H1 (cell line): ENCODE measurements at regions not wholly inside any gene's neighbourhood (a gene's known extent, or its start where the extent isn't known, plus 50 kb on each side); places are given as distances from the start of the nearest gene placed in this dataset.

ENCODE experiments used
- CTCF ChIA-PET: fragments of 300-600 bp; sonication (Branson Sonifier 250); formaldehyde crosslinking; loops from one replicate; lab custom pipeline; 2021; ENCODE audit not compliant: partially characterized antibody; lab: Charles Lee
- POLR2A ChIA-PET: fragments of 300-600 bp; sonication (Branson Sonifier 250); formaldehyde crosslinking; loops from one replicate; lab custom pipeline; 2021; ENCODE audit warnings: inconsistent platforms; ENCODE audit not compliant: partially characterized antibody; lab: Charles Lee
- DNase-seq, 2 experiments: peaks; one replicate each; pipeline versions ENCODE4 v3.0.0 to v3.0.0-alpha.2; 2010 to 2022; ENCODE audit warnings: low spot score in 2 of 2, low read depth in 1 of 2, mixed read lengths in 1 of 2
- FAIRE-seq: peaks from 2 replicates; lab custom pipeline; 2011; peaks lifted over from hg19 to GRCh38; lab: Jason Lieb, UNC
- H2AFZ ChIP-seq: 2 replicates; pipeline ENCODE4 v1.8.1; 2012; ENCODE audit warnings: low read length, inconsistent platforms
- H2AK5ac ChIP-seq: 2 replicates; pipeline ENCODE4 v1.6.1; 2013; ENCODE audit warnings: low read depth, low read length
- H2BK120ac ChIP-seq: replicated peaks from 2 replicates; pipeline ENCODE3; 2013; ENCODE audit warnings: low read depth, low read length, inconsistent platforms
- H2BK12ac ChIP-seq: 2 replicates; pipeline ENCODE4 v1.6.1; 2013; ENCODE audit warnings: low read depth, low read length
- H2BK15ac ChIP-seq: 2 replicates; pipeline ENCODE4 v1.6.1; 2013; ENCODE audit warnings: low read length
- H2BK20ac ChIP-seq: 2 replicates; pipeline ENCODE4 v1.6.1; 2013; ENCODE audit warnings: low read length
- H2BK5ac ChIP-seq: 2 replicates; pipeline ENCODE4 v1.6.1; 2013; ENCODE audit warnings: low read depth, low read length
- H3K14ac ChIP-seq: 2 replicates; pipeline ENCODE4 v1.6.1; 2013; ENCODE audit warnings: inconsistent platforms; ENCODE audit not compliant: insufficient read length
- H3K18ac ChIP-seq: 2 replicates; pipeline ENCODE4 v1.6.1; 2013; ENCODE audit warnings: low read length; ENCODE audit errors: extremely low read depth
- H3K23ac ChIP-seq: 2 replicates; pipeline ENCODE4 v1.6.1; 2013; ENCODE audit warnings: inconsistent platforms; ENCODE audit not compliant: insufficient read length
- H3K23me2 ChIP-seq: 2 replicates; pipeline ENCODE4 v1.6.1; 2013; ENCODE audit warnings: low read depth, low read length
- H3K27ac ChIP-seq: 2 replicates; pipeline ENCODE4 v1.6.1; 2011; ENCODE audit warnings: low read depth, low read length, inconsistent platforms
- H3K27me3 ChIP-seq, 4 experiments: replicated peaks in 1 of 4; 1 replicate in 1 of 4; 2 replicates in 3 of 4; pipeline versions ENCODE4 v1.6.1 to v1.8.1; 2011 to 2013; ENCODE audit warnings: low read length in 3 of 4, mild to moderate bottlenecking in 3 of 4, inconsistent platforms in 2 of 4, mixed read lengths in 2 of 4, moderate library complexity in 1 of 4; ENCODE audit not compliant: control insufficient read depth in 3 of 4, insufficient read depth in 3 of 4; ENCODE audit errors: extremely low read depth in 1 of 4
- H3K36me3 ChIP-seq, 4 experiments: 2 replicates each; pipeline versions ENCODE4 v1.6.1 to v1.8.1; 2011 to 2013; ENCODE audit warnings: mild to moderate bottlenecking in 4 of 4, low read length in 3 of 4, moderate library complexity in 2 of 4, control low read depth in 1 of 4, inconsistent platforms in 1 of 4; ENCODE audit not compliant: insufficient read depth in 4 of 4, control insufficient read depth in 2 of 4
- H3K4ac ChIP-seq: replicated peaks from 2 replicates; pipeline ENCODE3; 2013; ENCODE audit warnings: low read length, low read depth, mixed read lengths, inconsistent platforms; ENCODE audit not compliant: insufficient read length
- H3K4me1 ChIP-seq, 4 experiments: replicated peaks in 1 of 4; 1 replicate in 1 of 4; 2 replicates in 3 of 4; pipeline versions ENCODE4 v1.6.1 to v1.8.1; 2011 to 2013; ENCODE audit warnings: low read length in 3 of 4, inconsistent platforms in 2 of 4, mixed read lengths in 1 of 4; ENCODE audit not compliant: insufficient read depth in 4 of 4, control insufficient read depth in 3 of 4
- H3K4me2 ChIP-seq, 2 experiments: 2 replicates each; pipeline versions ENCODE4 v1.6.1 to v1.8.1; 2011 to 2013; ENCODE audit warnings: low read depth in 2 of 2, low read length in 2 of 2, control low read depth in 1 of 2, inconsistent platforms in 1 of 2, mild to moderate bottlenecking in 1 of 2; ENCODE audit not compliant: insufficient read depth in 1 of 2
- H3K4me3 ChIP-seq, 4 experiments: fragments of 200-600, 300-600 bp in 1 of 4; sonication (generic), shearing (Covaris generic), sonication (Bioruptor Twin) in 1 of 4; 2 replicates each; pipeline versions ENCODE4 v1.5.1 to v1.8.1; 2011 to 2016; ENCODE audit warnings: low read length in 4 of 4, low read depth in 3 of 4, control low read depth in 2 of 4, inconsistent platforms in 2 of 4, mild to moderate bottlenecking in 2 of 4, mixed read lengths in 1 of 4, moderate library complexity in 1 of 4; ENCODE audit not compliant: insufficient read depth in 2 of 4; ENCODE audit errors: extremely low read depth in 1 of 4
- H3K56ac ChIP-seq: replicated peaks from 2 replicates; pipeline ENCODE3; 2013; ENCODE audit warnings: low read depth, mild to moderate bottlenecking, mixed read lengths, low read length, inconsistent platforms; ENCODE audit not compliant: insufficient read length
- H3K79me1 ChIP-seq: 2 replicates; pipeline ENCODE4 v1.6.1; 2013; ENCODE audit warnings: low read depth, low read length, control low read depth
- H3K79me2 ChIP-seq, 2 experiments: 2 replicates each; pipeline versions ENCODE4 v1.6.1 to v1.8.1; 2012 to 2013; ENCODE audit warnings: low read length in 2 of 2, mild to moderate bottlenecking in 2 of 2, inconsistent platforms in 1 of 2; ENCODE audit not compliant: insufficient read depth in 2 of 2, control insufficient read depth in 1 of 2
- H3K9ac ChIP-seq, 4 experiments: replicated peaks in 1 of 4; 1 replicate in 1 of 4; 2 replicates in 3 of 4; pipeline versions ENCODE4 v1.6.1 to v1.8.1; 2011 to 2013; ENCODE audit warnings: low read depth in 3 of 4, low read length in 3 of 4, control low read depth in 2 of 4, mild to moderate bottlenecking in 2 of 4, moderate library complexity in 2 of 4, inconsistent platforms in 1 of 4; ENCODE audit errors: extremely low read depth in 1 of 4
- H3K9me3 ChIP-seq, 2 experiments: 2 replicates each; pipeline versions ENCODE4 v1.6.1 to v1.8.1; 2012 to 2013; ENCODE audit warnings: mild to moderate bottlenecking in 2 of 2, moderate library complexity in 2 of 2, control low read depth in 1 of 2, inconsistent platforms in 1 of 2, low read depth in 1 of 2, low read length in 1 of 2, mixed read lengths in 1 of 2; ENCODE audit not compliant: insufficient read depth in 2 of 2
- H4K20me1 ChIP-seq, 2 experiments: replicated peaks in 1 of 2; 2 replicates each; pipeline versions ENCODE3 to v1.8.1; 2011 to 2013; ENCODE audit warnings: inconsistent platforms in 2 of 2, low read length in 2 of 2, mild to moderate bottlenecking in 1 of 2; ENCODE audit not compliant: insufficient read depth in 2 of 2, control insufficient read depth in 1 of 2
- H4K5ac ChIP-seq: 2 replicates; pipeline ENCODE4 v1.6.1; 2013; ENCODE audit warnings: low read length, low read depth, mixed read lengths, inconsistent platforms; ENCODE audit not compliant: insufficient read length
- H4K8ac ChIP-seq: 2 replicates; pipeline ENCODE4 v1.8.0; 2013; ENCODE audit warnings: mild to moderate bottlenecking, moderate library complexity, low read length, inconsistent platforms; ENCODE audit not compliant: insufficient read depth; ENCODE audit errors: extremely low read depth
- H4K91ac ChIP-seq: replicated peaks from 2 replicates; pipeline ENCODE3; 2013; ENCODE audit warnings: low read length, mixed read lengths, inconsistent platforms; ENCODE audit not compliant: insufficient read length
- ATF2 ChIP-seq: IDR thresholded peaks from 2 replicates; pipeline ENCODE4 v1.6.1; 2012; ENCODE audit warnings: low read length, inconsistent platforms
- CREB1 ChIP-seq: IDR thresholded peaks from 2 replicates; pipeline ENCODE4 v1.6.1; 2012; ENCODE audit warnings: inconsistent platforms
- CTBP2 ChIP-seq: IDR thresholded peaks from 2 replicates; pipeline ENCODE4 v1.7.0; 2011; ENCODE audit warnings: borderline replicate concordance, mild to moderate bottlenecking, moderate library complexity, mixed read lengths, low read length; ENCODE audit not compliant: insufficient read depth, insufficient read length
- EP300 ChIP-seq, 2 experiments: IDR thresholded peaks; 1 replicate in 1 of 2; 2 replicates in 1 of 2; pipeline ENCODE4 v1.6.1; 2011 to 2012; ENCODE audit warnings: low read depth in 2 of 2, low read length in 2 of 2, mild to moderate bottlenecking in 2 of 2, borderline replicate concordance in 1 of 2, inconsistent platforms in 1 of 2, moderate library complexity in 1 of 2
- EZH2 ChIP-seq: fragments of 200-600 bp; sonication (generic); IDR thresholded peaks from 2 replicates; pipeline ENCODE4 v1.7.1; 2012; ENCODE audit warnings: low read depth, mild to moderate bottlenecking, moderate library complexity, low read length, inconsistent platforms; ENCODE audit not compliant: severe bottlenecking
- FOSL1 ChIP-seq: IDR thresholded peaks from 2 replicates; pipeline ENCODE4 v1.6.1; 2011; ENCODE audit warnings: mild to moderate bottlenecking, low read depth, low read length, moderate library complexity; ENCODE audit not compliant: insufficient read depth
- KDM4A ChIP-seq: IDR thresholded peaks from one replicate; pipeline ENCODE4 v1.7.1; 2012; ENCODE audit warnings: low read depth, mild to moderate bottlenecking, moderate library complexity, low read length, inconsistent platforms; ENCODE audit not compliant: severe bottlenecking
- MAFK ChIP-seq: IDR thresholded peaks from 2 replicates; pipeline ENCODE4 v1.6.1; 2012; ENCODE audit warnings: low read depth, mild to moderate bottlenecking, improper control_type of control experiment, low read length
- POLR2AphosphoS5 ChIP-seq: IDR thresholded peaks from 2 replicates; pipeline ENCODE4 v1.6.1; 2011; ENCODE audit warnings: low read depth, low read length
- POU5F1 ChIP-seq: IDR thresholded peaks from 2 replicates; pipeline ENCODE4 v1.6.1; 2011; ENCODE audit warnings: low read depth, mild to moderate bottlenecking, low read length, moderate library complexity
- RAD21 ChIP-seq, 2 experiments: IDR thresholded peaks in 1 of 2; conservative IDR thresholded peaks in 1 of 2; 2 replicates each; pipeline ENCODE4 v1.6.1; 2011; ENCODE audit warnings: low read depth in 2 of 2, low read length in 2 of 2, improper control_type of control experiment in 1 of 2, inconsistent platforms in 1 of 2, mild to moderate bottlenecking in 1 of 2, moderate library complexity in 1 of 2
- SIRT6 ChIP-seq: IDR thresholded peaks from one replicate; pipeline ENCODE4 v1.7.1; 2012; ENCODE audit warnings: low read length, inconsistent platforms
- SUZ12 ChIP-seq: fragments of 200-600 bp; sonication (generic); IDR thresholded peaks from 2 replicates; pipeline ENCODE4 v1.6.1; 2012; ENCODE audit warnings: mild to moderate bottlenecking, inconsistent platforms, low read length, moderate library complexity, mixed read lengths
- TCF12 ChIP-seq: IDR thresholded peaks from 2 replicates; pipeline ENCODE4 v1.6.1; 2011; ENCODE audit warnings: low read depth, mild to moderate bottlenecking, low read length

- Histone ChIP-seq H4K20me1 (no peaks in the 10 kb centered on the region), H3K4me2 (no peak overlapping the region), H2BK120ac (no peak overlapping the region), H3K4me1 (no peaks in the 10 kb centered on the region), H3K4me3 (no peak overlapping the region), H3K23ac (no peak overlapping the region), H3K4ac (no peak overlapping the region), H3K9me3 (no peaks in the 10 kb centered on the region), H3K14ac (no peak overlapping the region), H2BK5ac (no peak overlapping the region), H2BK20ac (no peak overlapping the region), H2BK15ac (no peak overlapping the region), H3K9ac (no peak overlapping the region), H4K8ac (no peak overlapping the region), H3K18ac (no peak overlapping the region), H3K36me3 (no peaks in the 10 kb centered on the region), H4K5ac (no peak overlapping the region), H4K91ac (no peak overlapping the region), H3K79me1 (no peaks in the 10 kb centered on the region), H3K56ac (no peak overlapping the region), H3K27me3 (no peaks in the 10 kb centered on the region), H2AFZ (no peak overlapping the region), H2BK12ac (no peak overlapping the region), H3K27ac (no peak overlapping the region), H3K79me2 (no peaks in the 10 kb centered on the region), H3K23me2 (no peaks in the 10 kb centered on the region), H2AK5ac (no peak overlapping the region)
- FAIRE-seq (no peak), DNase-seq (no peak)
- ChIA-PET CTCF (no interaction called here), POLR2A (no interaction called here)
- TF ChIP-seq CREB1 (no peak), SUZ12 (no peak), EZH2 (no peak), RAD21 (IDR thresholded peaks at IDR 0.05 in 1 of 2, conservative IDR thresholded peaks at IDR 0.05 in 1 of 2; ENCODE audit: low read depth in 2 of 2, low read length in 2 of 2) (no peak), KDM4A (no peak), CTBP2 (no peak), SIRT6 (no peak), EP300 (IDR thresholded peaks at IDR 0.05; ENCODE audit: borderline replicate concordance in 1 of 2, low read depth in 2 of 2, low read length in 2 of 2) (no peak), TCF12 (no peak), MAFK (no peak), POU5F1 (no peak), POLR2AphosphoS5 (no peak), FOSL1 (no peak), ATF2 (no peak)
These were observed 354.8 kb upstream of the CNTNAP5 start for GRCh38 chr2:123670286-123670685.
